BE2C (cell line): ENCODE measurements at regions not wholly inside any gene's neighbourhood (a gene's known extent, or its start where the extent isn't known, plus 50 kb on each side); places are given as distances from the start of the nearest gene placed in this dataset.

Experiments
- DNase-seq: peaks from one replicate; pipeline ENCODE4 v3.0.0-alpha.2; 2020
- H3K27me3 ChIP-seq: fragments of 250-450 bp; sonication (Bioruptor Pico); 2 replicates; pipeline ENCODE4 v1.5.1; 2020; ENCODE audit warnings: mild to moderate bottlenecking
- H3K36me3 ChIP-seq: fragments of 250-450 bp; sonication (Bioruptor Pico); 2 replicates; pipeline ENCODE4 v1.5.1; 2020; ENCODE audit warnings: mild to moderate bottlenecking
- H3K4me1 ChIP-seq: fragments of 250-450 bp; sonication (Bioruptor Pico); 2 replicates; pipeline ENCODE4 v1.5.1; 2020
- H3K4me3 ChIP-seq: 2 replicates; pipeline ENCODE4 v1.5.1; 2011; ENCODE audit warnings: low read depth, low read length
- H3K9me3 ChIP-seq: fragments of 250-450 bp; sonication (Bioruptor Pico); 2 replicates; pipeline ENCODE4 v1.5.1; 2020
- TF ChIP-seq, protein P1 (sequence below): IDR thresholded peaks from 2 replicates; pipeline ENCODE4 v1.5.1; 2012; ENCODE audit warnings: mild to moderate bottlenecking, low read depth, low read length

DNA sequence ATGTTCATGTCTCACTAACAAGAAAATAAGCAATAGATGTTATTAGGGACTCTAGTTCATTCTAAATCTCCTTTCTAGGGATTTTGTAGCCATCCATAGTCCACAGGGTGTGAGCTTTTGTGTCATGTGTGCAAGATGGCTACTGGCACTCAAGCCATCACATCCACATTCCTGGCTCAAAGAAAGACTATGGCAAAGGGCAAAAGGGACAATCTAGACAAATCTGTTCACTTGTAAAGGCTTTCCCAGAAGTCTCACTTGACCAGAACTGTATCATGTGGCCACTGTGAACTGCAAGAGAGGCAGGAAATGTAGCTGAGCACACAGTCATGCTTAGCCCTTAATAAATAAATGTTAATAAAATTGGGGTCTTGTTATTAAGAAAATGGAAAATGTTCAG, 212.6 kb upstream of the EXOC2 start:
- Histone ChIP-seq H3K27me3 (peaks cover 8% of the 10 kb centered on the region; the same call in 1 of the 2 replicates), H3K4me3 (no peak overlapping the region), H3K36me3 (no peaks in the 10 kb centered on the region), H3K9me3 (no peaks in the 10 kb centered on the region), H3K4me1 (no peaks in the 10 kb centered on the region)
- no peak for DNase-seq
- TF ChIP-seq, protein P1, sequence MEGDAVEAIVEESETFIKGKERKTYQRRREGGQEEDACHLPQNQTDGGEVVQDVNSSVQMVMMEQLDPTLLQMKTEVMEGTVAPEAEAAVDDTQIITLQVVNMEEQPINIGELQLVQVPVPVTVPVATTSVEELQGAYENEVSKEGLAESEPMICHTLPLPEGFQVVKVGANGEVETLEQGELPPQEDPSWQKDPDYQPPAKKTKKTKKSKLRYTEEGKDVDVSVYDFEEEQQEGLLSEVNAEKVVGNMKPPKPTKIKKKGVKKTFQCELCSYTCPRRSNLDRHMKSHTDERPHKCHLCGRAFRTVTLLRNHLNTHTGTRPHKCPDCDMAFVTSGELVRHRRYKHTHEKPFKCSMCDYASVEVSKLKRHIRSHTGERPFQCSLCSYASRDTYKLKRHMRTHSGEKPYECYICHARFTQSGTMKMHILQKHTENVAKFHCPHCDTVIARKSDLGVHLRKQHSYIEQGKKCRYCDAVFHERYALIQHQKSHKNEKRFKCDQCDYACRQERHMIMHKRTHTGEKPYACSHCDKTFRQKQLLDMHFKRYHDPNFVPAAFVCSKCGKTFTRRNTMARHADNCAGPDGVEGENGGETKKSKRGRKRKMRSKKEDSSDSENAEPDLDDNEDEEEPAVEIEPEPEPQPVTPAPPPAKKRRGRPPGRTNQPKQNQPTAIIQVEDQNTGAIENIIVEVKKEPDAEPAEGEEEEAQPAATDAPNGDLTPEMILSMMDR: no peak

DNA sequence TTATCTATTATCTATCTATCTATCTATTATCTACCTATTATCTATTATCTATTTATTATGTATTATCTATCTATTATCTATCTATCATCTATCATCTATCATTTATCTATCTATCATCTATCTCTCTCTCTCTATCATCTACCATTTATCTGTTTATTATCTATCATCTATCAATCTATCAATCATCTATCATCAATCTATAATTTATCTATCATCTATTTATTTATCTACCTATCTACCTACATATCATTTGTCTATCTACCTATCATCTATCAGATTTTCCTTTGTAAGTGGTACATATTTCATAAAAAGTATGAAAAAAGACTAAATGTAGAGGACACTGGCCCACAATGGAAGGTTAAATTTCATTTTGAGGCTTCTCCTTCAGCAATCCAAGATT, 212.1 kb upstream of the EXOC2 start:
- H3K4me1 ChIP-seq: no peaks in the 10 kb centered on the region
- H3K4me3 ChIP-seq: no peak overlapping the region
- no peak for DNase-seq
- H3K27me3 ChIP-seq: peaks cover 10% of the 10 kb centered on the region; the same call in 1 of the 2 replicates
- TF ChIP-seq, protein P1: no peak
- no peaks in the 10 kb centered on the region for H3K9me3 ChIP-seq
- H3K36me3 ChIP-seq: no peaks in the 10 kb centered on the region

- Histone ChIP-seq H3K27me3 (peaks cover 10% of the 10 kb centered on the region; the same call in 1 of the 2 replicates), H3K4me1 (no peaks in the 10 kb centered on the region), H3K4me3 (no peak overlapping the region), H3K36me3 (no peaks in the 10 kb centered on the region), H3K9me3 (no peaks in the 10 kb centered on the region)
- no peak for DNase-seq
- TF ChIP-seq, protein P1: no peak
Measured at GRCh38 chr6:903761-904160, 210.8 kb upstream of the EXOC2 start.

DNA sequence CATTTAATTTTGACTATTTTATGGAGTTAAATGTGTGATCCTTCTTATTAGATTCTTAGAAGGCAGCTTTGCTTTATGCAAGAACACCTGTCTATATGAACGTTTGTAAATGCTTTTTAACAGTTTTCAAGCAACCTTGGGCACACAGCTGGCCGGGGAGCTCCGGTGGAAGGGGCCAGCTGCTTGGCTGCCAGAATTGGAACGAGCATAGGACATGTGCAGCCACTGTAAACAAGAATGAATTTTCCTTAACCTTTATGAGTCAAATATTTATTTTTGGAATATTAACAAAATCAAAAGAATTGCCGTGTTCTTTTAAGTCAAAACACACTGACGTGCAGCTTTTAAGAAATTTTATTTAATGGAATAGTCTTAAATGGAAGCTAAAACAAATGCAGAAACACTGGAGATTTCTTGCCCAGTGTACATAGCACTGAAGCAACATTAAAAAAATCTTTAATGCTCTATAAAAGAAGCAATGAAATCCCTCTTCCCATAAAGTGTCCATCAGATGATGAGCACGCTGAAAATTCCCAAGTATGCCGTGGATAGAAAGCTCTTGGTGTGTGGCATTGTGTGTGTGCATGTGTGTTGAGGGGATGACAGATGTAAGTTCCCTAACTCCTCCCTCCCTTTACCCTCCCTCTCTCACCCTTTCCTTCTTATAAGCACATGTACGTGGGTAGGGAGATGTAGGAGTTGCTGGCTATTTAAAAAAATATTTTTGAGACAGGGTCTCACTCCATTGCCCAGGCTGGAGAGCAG, 208.9 kb upstream of the EXOC2 start:
- TF ChIP-seq, protein P1: no peak
- Histone ChIP-seq H3K4me3 (no peak overlapping the region), H3K27me3 (peaks cover 10% of the 10 kb centered on the region; the same call in 1 of the 2 replicates), H3K36me3 (no peaks in the 10 kb centered on the region), H3K9me3 (no peaks in the 10 kb centered on the region), H3K4me1 (no peaks in the 10 kb centered on the region)
- no peak for DNase-seq

- H3K4me3 ChIP-seq: no peak overlapping the region
- TF ChIP-seq, protein P1: no peak
- no peaks in the 10 kb centered on the region for H3K36me3 ChIP-seq
- DNase-seq: no peak
- peaks cover 10% of the 10 kb centered on the region; the same call in 1 of the 2 replicates for H3K27me3 ChIP-seq
- no peaks in the 10 kb centered on the region for H3K4me1 ChIP-seq
- no peaks in the 10 kb centered on the region for H3K9me3 ChIP-seq
Measured at GRCh38 chr6:900716-901605, 208.0 kb upstream of the EXOC2 start.
